Stomach (tissue), 4 donors: ENCODE measurements at regions not wholly inside any gene's neighbourhood (a gene's known extent, or its start where the extent isn't known, plus 50 kb on each side); places are given as distances from the start of the nearest gene placed in this dataset.

ENCODE experiments used
- EP300 ChIP-seq: sonication (generic); formaldehyde crosslinking; IDR thresholded peaks from one replicate; pipeline ENCODE4 v1.6.1; 2017; ENCODE audit warnings: antibody characterized with exemption
- POLR2A ChIP-seq, 4 donors: fragments of 450-650 bp; IDR thresholded peaks; one replicate each; pipeline ENCODE4 v1.6.1; 2016; ENCODE audit warnings: antibody characterized with exemption in 4 of 4, control low read depth in 2 of 4, mild to moderate bottlenecking in 1 of 4, moderate library complexity in 1 of 4
- POLR2AphosphoS5 ChIP-seq, 3 donors: sonication (generic); formaldehyde crosslinking; IDR thresholded peaks; one replicate each; pipeline ENCODE4 v1.6.1; 2016; ENCODE audit warnings: antibody characterized with exemption in 3 of 3
- TF ChIP-seq, protein P1 (sequence below), 7 experiments: fragments of 450-650 bp in 4 of 7; fragments of 200-600 bp in 3 of 7; sonication (generic) in 3 of 7; IDR thresholded peaks; one replicate each; pipeline ENCODE4 v1.5.1; 2016 to 2019; ENCODE audit warnings: antibody characterized with exemption in 7 of 7, control low read depth in 2 of 7, mild to moderate bottlenecking in 1 of 7

DNA sequence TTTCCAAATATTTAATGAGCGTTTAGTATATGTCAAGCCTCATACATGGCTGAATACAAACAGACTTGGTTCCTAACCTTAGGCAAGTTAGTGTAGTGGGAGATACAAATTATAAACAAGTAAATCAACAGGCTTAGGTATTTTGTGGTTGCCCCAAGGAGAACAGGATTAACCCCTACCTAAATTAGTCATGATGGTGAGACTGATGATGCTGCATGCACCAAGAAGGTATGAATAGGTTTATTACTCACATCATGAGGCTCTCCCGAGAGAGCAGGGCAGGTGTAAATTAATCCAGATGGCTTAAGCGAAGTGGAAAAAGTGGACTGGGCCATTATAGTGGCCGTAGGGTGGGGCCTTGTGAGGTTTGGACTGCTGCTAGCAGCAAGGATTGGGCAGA lies 118.1 kb upstream of the GCFC2 start:
- TF ChIP-seq, protein P1, sequence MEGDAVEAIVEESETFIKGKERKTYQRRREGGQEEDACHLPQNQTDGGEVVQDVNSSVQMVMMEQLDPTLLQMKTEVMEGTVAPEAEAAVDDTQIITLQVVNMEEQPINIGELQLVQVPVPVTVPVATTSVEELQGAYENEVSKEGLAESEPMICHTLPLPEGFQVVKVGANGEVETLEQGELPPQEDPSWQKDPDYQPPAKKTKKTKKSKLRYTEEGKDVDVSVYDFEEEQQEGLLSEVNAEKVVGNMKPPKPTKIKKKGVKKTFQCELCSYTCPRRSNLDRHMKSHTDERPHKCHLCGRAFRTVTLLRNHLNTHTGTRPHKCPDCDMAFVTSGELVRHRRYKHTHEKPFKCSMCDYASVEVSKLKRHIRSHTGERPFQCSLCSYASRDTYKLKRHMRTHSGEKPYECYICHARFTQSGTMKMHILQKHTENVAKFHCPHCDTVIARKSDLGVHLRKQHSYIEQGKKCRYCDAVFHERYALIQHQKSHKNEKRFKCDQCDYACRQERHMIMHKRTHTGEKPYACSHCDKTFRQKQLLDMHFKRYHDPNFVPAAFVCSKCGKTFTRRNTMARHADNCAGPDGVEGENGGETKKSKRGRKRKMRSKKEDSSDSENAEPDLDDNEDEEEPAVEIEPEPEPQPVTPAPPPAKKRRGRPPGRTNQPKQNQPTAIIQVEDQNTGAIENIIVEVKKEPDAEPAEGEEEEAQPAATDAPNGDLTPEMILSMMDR (IDR thresholded peaks at IDR 0.05), result no peak
- TF ChIP-seq POLR2AphosphoS5 (IDR thresholded peaks at IDR 0.05) (no peak), POLR2A (IDR thresholded peaks at IDR 0.05) (no peak), EP300 (no peak)
